GM18867 (cell line): ENCODE measurements at regions not wholly inside any gene's neighbourhood (a gene's known extent, or its start where the extent isn't known, plus 50 kb on each side); places are given as distances from the start of the nearest gene placed in this dataset.
"Not testable (repeated sequence)": the region's sequence is repeated elsewhere in the genome, so short reads cannot be mapped to it uniquely, and the experiment has no call there.

Experiments used
- ATAC-seq: cut with Tn5 transposase; IDR thresholded peaks from one replicate; pipeline ENCODE4 v1.9.1; 2021; ENCODE audit warnings: mild to moderate bottlenecking, moderate library complexity; ENCODE audit not compliant: unreplicated experiment

DNA sequence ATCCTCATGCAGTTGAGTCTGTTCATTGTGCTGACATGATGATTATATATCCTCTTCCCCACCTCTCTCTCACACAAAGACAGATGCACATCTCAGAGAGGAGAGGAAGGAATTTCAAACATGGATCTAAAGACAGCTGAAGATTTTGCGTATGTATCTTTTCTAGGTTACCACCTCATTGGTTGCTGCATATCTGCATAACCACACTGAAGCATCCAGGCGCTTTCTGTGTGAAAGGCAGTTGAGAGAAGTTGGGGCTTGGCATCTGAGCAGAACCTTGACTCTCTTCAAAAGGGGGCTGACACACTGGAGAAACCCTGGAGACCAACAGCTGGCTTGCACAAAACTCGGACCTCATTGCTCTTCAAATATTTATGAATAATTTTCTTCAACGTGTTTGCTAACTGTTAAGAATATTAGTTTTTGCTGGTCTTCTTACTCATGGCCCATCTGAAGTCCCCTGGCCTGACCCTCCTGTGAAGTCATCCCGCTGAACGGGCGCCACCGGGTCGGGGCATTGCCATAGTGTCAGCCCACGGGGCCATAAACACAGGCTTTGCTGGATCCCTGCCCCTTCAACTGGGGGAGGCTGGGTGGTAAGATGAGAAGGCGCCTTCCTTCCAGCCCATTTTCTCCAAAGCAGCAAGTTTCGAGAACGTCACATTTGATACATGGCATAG is 593.2 kb upstream of the CLINT1 start:
- ATAC-seq = no peak

DNA sequence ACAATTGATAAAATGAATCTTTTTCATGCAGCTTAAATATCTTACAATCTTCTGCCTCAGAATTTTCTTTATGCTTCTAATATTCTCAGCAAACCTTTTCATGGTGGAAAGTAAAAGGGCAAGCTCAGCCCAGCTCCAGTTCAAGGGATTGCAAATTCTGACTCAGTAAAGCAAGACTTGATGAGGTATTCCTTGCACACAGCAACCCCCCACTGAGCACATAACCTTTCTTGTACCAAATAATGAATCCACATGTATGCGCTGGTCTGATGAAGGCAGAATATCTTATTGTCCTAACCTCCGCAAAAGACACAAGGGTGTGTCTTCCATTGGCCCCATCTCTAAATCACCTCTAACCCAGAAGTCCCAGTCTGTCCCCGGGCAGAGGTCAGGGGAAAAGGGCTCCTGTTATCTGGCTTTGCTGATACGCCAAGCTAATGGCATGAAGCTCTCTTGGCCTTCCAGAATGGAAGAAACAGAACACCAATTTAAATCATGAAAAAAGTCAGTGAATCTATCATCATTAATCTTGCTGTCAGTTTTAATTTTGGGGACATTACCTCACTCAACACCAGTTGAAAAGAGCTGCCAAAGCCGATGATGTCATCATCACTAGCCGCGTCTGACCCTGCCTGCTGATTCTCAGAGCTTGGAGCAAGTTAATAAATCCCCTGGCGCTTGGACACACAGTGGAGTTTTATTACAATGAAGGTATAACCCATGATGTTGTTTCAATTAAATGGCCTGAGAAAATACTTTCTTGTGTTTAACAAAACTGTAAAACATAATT is 592.5 kb upstream of the CLINT1 start:
- no peak for ATAC-seq

DNA sequence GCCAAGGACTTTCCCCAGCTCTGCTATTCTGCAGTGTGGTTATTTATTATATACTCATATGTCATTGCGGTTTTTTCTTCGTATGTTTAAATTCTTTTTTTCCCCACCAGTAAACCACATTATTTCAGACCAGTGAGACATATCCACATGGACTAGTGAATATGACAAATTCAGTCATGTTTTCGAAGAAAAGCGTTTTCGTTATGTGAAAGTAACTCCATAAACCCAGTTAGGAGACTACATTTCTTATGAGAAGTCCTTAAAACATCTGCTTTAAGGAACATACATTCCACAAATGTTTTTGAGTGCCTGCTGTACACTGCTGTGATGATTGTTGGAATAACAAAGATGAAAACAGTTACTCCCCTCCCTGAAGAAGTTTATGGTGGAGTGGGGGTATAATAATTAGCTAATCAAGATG is 591.8 kb upstream of the CLINT1 start:
- ATAC-seq = no peak

DNA sequence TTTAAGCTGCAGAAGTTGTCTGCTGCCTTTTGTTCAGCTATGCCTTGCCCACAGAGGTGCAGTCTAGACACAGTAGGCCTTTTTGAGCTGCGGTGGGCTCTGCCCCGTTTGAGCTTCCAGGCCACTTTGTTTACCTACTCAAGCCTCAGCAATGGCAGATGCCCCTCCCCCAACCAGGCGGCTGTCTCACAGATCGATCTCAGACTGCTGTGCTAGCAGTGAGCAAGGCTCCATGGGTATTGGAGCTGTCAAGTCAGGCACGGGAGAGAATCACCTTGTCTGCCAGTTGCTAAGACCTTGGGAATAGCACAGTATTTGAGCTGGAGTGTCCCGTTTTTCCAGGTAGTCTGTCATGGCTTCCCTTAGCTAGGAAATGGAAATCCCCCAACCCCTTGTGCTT is 587.8 kb upstream of the CLINT1 start:
- not testable (repeated sequence) for ATAC-seq

DNA sequence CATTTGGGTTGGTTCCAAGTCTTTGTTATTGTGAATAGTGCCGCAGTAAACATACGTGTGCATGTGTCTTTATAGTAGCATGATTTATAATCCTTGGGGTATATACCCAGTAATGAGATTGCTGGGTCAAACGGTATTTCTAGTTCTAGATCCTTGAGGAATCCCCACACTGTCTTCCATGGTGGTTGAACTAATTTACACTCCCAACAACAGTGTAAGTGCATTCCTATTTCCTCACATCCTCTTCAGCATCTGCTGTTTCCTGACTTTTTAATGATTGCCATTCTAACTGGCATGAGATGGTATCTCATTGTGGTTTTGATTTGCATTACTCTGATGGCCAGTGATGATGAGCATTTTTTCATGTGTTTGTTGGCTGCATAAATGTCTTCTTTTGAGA is 580.3 kb upstream of the CLINT1 start:
- ATAC-seq = not testable (repeated sequence)

DNA sequence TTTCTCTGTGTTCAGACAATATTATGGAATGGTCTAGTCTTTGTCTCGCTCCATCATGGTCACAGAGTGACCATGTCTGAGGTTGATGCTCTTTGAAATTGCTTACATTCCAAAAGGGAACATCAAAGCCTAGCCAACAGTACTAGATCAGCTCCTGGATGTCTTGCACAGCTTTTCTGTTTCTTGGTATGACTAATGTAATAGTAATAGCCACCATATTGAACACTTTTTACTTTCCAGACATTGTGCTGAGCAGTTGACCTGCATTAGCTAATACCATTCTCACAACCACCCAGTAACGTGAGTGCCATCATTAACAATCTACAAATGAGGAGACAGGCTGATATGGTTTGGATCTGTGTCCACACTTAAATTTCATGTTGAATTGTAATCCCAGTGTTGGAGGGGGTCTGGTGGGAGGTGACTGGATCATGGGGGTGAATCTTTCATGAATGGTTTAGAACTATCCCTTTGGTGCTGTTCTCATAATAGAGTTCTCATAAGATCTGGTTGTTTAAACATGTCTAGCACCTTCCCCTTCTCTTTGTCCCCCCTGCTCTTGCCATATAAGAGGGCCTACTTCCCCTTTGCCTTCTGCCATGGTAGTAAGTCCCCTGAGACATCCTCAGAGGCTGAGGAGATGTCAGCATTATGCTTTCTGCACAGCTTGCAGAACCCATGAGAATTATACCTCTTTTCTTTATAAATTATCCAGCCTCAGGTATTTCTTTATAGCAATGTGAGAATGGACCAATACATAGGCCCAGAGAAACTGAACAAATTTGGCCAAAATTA is 577.5 kb upstream of the CLINT1 start:
- ATAC-seq = no peak

DNA sequence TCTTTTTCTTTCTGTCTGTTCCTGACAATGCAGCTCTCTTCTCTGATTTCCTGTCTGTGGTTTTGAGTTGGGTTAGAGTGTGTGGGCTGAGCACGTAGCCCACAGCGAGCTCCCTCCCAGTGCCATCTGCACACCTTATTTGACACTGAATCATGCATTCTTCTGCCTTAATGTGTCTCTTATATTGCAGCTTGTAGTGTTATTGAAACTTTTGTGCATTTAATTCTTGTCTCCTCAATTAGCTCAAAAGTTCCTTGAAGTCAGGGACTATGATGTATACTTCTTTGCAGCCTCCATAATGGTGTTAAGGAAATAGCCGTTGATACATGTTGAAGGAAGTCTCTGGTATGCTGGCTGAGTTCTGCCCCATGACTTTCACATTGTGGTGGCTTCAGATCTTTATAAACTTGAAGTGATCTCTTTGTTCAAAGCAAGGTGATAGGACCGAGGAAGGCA is 576.2 kb upstream of the CLINT1 start:
- peak; percentile 76 for ATAC-seq

DNA sequence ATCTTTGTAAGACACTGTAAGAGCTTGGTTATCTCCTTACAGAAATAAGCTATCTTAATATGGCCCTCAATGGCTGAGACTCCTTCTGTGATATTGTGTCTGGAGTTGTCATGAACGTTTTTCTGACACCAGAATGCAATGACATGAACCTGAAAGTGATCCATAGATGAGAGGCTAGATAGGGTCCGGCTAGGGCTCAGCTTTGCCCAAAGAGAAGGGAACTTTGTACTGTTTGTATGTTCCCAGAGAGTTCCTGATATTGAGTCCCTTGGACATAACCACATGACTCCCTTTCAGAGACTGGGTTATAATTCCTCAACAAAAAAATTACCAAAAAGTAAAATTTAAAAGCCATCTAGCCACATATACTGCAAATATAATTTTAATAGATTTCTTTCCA is 575.8 kb upstream of the CLINT1 start:
- no peak for ATAC-seq

DNA sequence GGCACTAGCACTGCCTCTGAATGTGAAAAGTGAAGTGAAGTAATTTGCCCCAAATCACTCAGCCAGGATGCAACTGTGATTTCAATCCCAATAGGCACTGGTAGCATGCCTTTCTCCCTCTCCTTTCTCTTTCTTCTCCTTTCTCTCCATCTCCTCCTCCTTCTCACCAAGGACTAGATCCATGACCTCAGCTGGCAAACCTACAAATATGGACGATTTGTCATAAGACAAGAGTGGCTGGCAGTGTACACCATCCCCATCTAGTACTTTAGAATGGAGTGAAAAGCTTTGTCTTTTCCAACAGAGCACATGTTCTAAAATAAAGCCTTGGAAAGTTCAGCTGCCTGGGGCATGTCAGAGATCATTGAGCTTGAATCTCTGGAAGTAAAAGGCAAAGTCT is 574.7 kb upstream of the CLINT1 start:
- no peak for ATAC-seq

DNA sequence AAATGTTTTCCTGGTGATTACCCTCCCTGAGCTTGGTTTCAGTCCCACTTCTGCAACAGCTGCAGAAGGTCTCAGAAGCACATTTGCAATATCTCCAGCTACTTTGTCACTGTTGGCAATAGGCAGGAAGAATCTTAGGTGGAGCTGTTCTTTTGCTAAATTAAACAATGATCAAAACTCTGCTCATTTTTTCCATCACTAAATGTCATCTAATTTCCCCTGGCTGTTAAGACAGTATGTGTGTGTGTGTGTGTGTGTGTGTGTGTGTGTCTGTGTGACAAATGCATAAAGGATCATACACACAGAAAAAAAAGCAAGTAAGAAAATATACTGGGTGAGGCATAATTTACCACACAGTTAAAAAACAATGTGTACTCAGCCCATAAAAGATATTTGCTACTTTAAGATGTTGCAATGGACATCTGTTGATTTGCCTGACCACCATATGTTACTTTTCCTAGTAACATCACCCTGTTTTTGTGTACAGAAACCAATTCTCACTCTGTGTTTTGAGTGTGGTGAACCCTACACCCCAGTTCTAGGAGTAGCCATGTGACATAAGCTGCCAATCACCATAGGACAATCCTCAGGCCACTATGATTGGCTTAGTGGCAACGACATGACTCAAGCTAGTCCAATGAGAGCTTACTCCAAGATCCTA is 572.6 kb upstream of the CLINT1 start:
- peak; percentile 44 for ATAC-seq

DNA sequence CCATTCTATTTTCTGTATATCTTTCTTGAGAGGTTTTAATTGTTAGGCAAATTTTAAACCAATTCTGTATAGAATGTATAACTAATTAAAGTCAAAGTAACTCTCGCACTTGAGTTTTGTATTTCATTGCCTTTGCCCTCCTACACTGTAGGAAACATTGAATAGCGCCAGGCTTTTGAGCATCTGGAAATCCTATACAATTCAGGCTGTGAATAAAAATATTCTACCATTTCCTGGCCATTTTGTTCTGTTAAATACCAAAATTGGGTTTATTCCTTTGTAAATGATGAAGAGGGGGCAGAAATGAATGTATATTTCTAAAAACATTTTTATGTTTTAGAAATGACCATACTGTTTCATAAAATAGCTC is 571.8 kb upstream of the CLINT1 start:
- no peak for ATAC-seq

DNA sequence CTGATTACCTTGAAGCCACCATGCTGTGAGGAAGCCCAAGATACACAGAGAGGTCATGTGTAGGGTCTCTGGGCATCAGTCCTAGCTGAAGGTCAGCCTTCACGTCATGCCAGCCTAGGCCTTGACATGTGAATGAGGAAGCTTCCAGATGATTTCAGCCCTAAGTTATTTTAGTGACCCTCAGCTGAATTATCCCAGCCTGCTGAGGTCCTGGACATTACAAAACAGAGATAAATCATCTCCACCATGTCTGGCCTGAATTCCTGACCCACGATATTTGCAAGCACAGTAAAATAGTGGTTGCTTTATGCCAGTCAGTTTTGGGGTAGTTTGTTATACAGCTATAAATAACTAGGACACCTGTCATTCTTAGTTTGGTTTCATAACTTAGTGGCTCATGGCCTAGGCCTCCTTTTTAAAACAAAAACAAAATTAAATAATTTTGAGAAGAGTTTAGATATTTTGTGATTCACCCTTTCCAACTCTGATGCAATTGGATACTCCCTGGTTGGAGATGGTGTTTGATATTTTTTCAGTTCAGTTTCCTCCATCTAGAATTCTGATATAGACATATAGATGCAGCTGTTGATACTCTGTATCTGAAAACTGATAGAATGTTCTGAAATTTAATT is 571.3 kb upstream of the CLINT1 start:
- no peak for ATAC-seq

DNA sequence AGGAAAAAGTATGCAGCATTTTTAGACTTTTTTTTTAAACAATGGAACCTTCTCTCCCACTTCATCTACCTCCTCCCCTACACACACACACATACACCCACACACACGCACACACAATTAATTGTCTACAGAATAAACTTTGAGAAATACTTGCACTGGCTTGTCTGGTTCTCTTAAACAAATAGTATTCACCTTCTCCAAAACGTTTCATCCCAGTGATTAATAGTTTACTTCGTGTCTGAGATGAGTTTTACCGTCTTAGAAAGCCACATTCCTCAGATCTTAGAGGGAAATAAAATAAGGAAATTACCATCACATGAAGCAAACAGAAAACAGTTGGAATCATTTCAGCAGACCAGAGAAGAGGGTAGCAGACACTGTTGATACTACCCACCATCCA is 570.6 kb upstream of the CLINT1 start:
- no peak for ATAC-seq

DNA sequence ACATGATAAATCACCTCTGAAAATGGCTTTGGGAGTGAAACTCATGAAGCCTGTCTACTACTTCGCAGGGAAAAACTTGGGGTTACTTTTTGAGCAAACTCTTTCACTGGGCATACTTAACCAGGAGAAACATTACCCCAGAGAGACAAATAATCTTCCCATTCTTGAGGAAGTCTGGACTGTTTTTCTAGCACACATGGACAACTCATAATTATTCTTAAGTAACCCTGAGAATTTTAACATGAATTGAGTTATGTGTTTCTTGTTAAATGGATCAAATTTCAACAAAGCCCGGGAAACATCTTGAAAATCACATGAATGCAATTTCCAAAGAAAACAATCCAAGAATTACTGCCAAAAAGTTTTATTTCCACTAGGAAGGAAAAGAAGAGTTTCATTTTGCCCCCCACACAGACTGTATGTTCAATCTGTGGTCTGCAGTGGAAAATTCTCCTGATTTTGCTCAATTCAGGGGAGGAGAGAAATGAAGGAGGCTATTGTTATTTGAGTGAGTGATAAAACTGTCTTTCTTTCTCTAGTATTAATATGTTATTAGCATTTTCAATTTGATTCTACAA is 564.8 kb upstream of the CLINT1 start:
- ATAC-seq = no peak

DNA sequence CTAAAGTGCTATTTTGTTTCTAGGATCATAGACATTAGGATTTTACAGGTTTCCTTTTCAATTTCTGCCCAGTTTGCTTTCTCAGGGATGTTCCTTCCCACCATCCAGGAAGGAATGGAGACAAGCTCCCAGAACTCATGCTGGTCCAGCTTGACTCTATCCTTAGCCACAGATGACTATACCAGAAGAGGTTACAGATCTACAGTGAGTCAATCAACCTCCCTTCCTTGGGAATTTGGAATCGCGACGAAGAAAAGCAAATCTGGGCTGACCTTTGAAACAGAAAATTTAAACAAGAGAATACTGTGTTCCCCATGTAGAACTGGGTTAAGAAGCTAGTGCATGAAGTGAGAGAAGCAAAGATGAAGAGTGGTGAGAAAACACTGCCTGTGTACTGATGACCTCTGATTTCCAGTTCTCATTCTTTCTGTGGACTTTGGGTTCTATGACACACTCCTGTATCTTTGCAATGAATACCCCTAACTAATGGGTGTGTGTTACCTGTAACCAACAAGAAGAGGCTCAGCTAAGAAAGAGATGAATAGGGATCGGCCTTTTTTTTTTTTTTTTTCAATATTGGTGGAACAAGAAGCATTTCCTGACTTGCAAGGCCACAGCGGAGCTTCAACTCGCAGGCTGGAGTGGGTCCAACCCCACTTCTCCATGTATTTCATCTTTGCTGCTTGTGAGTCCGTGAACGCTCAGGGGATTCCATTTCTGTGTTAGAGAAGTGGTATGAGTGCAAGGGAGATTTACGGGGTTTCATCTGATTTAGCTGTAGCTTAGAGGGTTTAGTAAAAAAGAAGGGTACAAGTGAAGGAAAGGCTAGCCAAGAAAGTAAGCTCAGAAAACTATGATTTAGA is 563.9 kb upstream of the CLINT1 start:
- ATAC-seq = no peak

DNA sequence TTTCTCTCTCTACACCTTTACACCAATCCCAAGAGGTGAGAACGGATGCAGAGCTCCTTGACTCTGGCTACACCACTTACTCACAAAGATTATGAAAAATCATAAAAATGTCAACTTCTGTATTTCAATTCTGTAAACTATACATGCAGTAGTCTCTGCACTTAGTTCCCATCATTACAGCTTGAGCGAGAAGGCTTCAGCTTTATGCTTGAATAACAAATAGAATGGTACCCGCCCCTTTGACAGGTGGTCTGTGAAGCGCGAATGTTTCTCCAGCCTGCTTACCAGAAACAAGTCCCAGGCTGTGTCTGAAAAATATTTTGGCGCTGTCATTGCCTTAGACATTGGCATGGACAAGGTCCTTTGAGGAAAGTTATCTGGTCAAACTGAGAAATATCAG is 562.4 kb upstream of the CLINT1 start:
- no peak for ATAC-seq

DNA sequence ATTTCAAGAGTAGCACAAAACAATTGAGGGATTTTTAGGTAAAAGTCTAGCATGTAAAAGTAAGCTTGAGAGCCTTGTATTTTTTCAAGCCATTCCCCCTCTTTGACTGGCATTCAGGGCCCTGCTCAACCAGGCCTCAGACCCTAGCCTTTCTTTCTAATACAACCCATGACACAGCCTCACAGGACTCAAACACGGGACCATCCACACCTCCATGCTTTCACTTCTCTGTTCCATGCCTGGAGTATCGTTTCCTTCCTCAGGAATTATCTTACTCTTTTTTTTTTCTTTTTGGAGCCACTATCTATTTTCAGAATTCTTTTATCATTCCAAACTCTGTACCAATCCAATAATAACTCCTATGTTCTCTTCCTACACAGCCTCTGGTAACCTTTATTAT is 560.2 kb upstream of the CLINT1 start:
- no peak for ATAC-seq

DNA sequence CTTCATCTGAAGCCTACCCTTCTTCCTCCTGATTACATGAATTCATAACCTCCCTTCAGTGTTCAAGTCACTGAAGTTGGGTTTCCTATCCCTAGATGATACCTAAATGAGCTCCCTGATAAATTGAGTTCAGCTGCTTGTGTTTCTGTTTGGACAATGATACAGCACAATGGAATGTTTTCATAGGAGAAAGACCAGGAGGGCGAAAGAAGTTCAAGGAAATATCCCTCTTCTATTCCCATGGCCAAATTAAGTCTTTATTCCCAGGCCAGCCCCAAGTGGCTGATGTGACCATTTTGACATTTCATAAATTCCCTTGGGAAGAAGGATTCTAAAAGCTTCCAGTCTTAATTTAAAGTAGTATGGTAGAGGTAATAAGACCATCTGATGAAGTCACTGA is 555.8 kb upstream of the CLINT1 start:
- ATAC-seq = no peak

DNA sequence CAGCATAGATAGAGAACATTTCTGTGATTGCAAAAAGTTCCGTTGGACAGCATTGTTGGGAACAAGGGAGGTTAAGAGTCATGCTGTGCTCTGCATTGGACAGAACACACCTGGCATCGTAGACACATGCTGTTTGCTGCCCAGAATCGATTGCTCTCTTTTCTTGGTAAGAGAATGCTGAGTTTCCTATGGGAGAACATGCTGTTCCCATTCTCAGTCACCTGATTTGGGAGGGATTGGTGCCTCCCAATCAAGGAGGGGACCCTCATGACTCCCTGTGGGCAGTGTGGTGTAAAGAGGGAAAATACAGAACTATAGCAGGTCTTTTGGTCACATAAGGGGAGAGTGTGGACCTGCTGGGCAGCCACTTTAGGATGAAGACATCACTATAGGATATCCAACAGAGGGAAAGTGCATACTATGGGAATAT is 555.4 kb upstream of the CLINT1 start:
- no peak for ATAC-seq
